IMR-90 (cell line): ENCODE measurements at regions not wholly inside any gene's neighbourhood (a gene's known extent, or its start where the extent isn't known, plus 50 kb on each side); places are given as distances from the start of the nearest gene placed in this dataset.

ENCODE experiments used
- ATAC-seq: fragments of 200-7000 bp; cut with Tn5 transposase; 2 replicates; pipeline ENCODE4 v1.9.1; 2020; ENCODE audit warnings: low read depth, mild to moderate bottlenecking, moderate library complexity
- BruUV-seq: library from RNA; stranded (reverse); fragments of 400-500 nt; replicated peaks from 2 replicates; lab custom pipeline; 2021; lab: Mats Ljungman, UMichigan
- CTCF ChIA-PET: fragments of 300-600 bp; formaldehyde crosslinking; extraction: SDS; loops from one replicate; lab custom pipeline; 2021; ENCODE audit warnings: antibody characterized with exemption; lab: Yijun Ruan, JAX
- POLR2A ChIA-PET: fragments of 300-600 bp; sonication (Branson Sonifier 250); formaldehyde crosslinking; loops from one replicate; lab custom pipeline; 2022; ENCODE audit warnings: antibody characterized with exemption; ENCODE audit not compliant: unreplicated experiment; lab: Charles Lee
- DNase-seq: peaks from one replicate; pipeline ENCODE4 v3.0.0; 2013
- H2AFZ ChIP-seq: replicated peaks from 2 replicates; pipeline ENCODE3; 2013; ENCODE audit warnings: low read length, mild to moderate bottlenecking; ENCODE audit not compliant: poor library complexity
- H2AK5ac ChIP-seq: 2 replicates; pipeline ENCODE4 v1.6.1; 2013; ENCODE audit warnings: low read depth, low read length, inconsistent platforms
- H2AK9ac ChIP-seq: replicated peaks from 2 replicates; pipeline ENCODE3; 2013; ENCODE audit warnings: mild to moderate bottlenecking, low read depth, low read length, moderate library complexity; ENCODE audit not compliant: poor library complexity
- H2BK120ac ChIP-seq: 2 replicates; pipeline ENCODE4 v1.6.1; 2013; ENCODE audit warnings: low read depth, low read length, inconsistent platforms
- H2BK15ac ChIP-seq: 3 replicates; pipeline ENCODE4 v1.6.1; 2013; ENCODE audit warnings: low read depth, low read length, inconsistent platforms
- H2BK20ac ChIP-seq: 2 replicates; pipeline ENCODE4 v1.6.1; 2013; ENCODE audit warnings: low read depth, mild to moderate bottlenecking, inconsistent platforms, low read length, moderate library complexity
- H2BK5ac ChIP-seq: 2 replicates; pipeline ENCODE4 v1.6.1; 2013; ENCODE audit warnings: mild to moderate bottlenecking, low read depth, low read length, inconsistent platforms; ENCODE audit not compliant: poor library complexity, severe bottlenecking
- H3K14ac ChIP-seq: replicated peaks from 2 replicates; pipeline ENCODE4 v1.6.1; 2013; ENCODE audit warnings: low read depth, low read length, inconsistent platforms
- H3K18ac ChIP-seq: 2 replicates; pipeline ENCODE4 v1.6.1; 2013; ENCODE audit warnings: low read depth, low read length, control low read depth
- H3K23ac ChIP-seq: 2 replicates; pipeline ENCODE4 v1.6.1; 2013; ENCODE audit warnings: low read depth, low read length, inconsistent platforms
- H3K27ac ChIP-seq: 2 replicates; pipeline ENCODE4 v1.5.1; 2013; ENCODE audit warnings: mild to moderate bottlenecking, control low read depth, low read length; ENCODE audit not compliant: insufficient read depth
- H3K27me3 ChIP-seq: 2 replicates; pipeline ENCODE4 v1.6.1; 2013; ENCODE audit warnings: low read length; ENCODE audit not compliant: control insufficient read depth, insufficient read depth
- H3K36me3 ChIP-seq: 2 replicates; pipeline ENCODE4 v1.6.1; 2013; ENCODE audit warnings: low read length, mixed read lengths; ENCODE audit not compliant: control insufficient read depth, insufficient read depth
- H3K4ac ChIP-seq: 2 replicates; pipeline ENCODE4 v1.6.1; 2013; ENCODE audit warnings: low read depth, low read length, inconsistent platforms
- H3K4me1 ChIP-seq: 2 replicates; pipeline ENCODE4 v1.6.1; 2013; ENCODE audit warnings: low read length, mixed read lengths; ENCODE audit not compliant: control insufficient read depth, insufficient read depth
- H3K4me2 ChIP-seq: 2 replicates; pipeline ENCODE4 v1.6.1; 2013; ENCODE audit warnings: low read depth, mild to moderate bottlenecking, control low read depth, low read length, moderate library complexity
- H3K4me3 ChIP-seq: 2 replicates; pipeline ENCODE4 v1.5.1; 2013; ENCODE audit warnings: low read depth, mild to moderate bottlenecking, control low read depth, low read length, moderate library complexity; ENCODE audit not compliant: insufficient read depth
- H3K56ac ChIP-seq: 2 replicates; pipeline ENCODE4 v1.6.1; 2013; ENCODE audit warnings: low read length, inconsistent platforms; ENCODE audit not compliant: insufficient read depth; ENCODE audit errors: extremely low read depth
- H3K79me1 ChIP-seq, 2 experiments: 2 replicates each; pipeline ENCODE4 v1.6.1; 2013; ENCODE audit warnings: low read length in 2 of 2, inconsistent platforms in 1 of 2, low read depth in 1 of 2
- H3K9ac ChIP-seq: 2 replicates; pipeline ENCODE4 v1.6.1; 2013; ENCODE audit warnings: low read depth, low read length, control low read depth
- H3K9me1 ChIP-seq: 2 replicates; pipeline ENCODE4 v1.6.1; 2013; ENCODE audit warnings: low read length, inconsistent platforms; ENCODE audit not compliant: insufficient read depth
- H3K9me3 ChIP-seq: 2 replicates; pipeline ENCODE4 v1.6.1; 2013; ENCODE audit warnings: low read length; ENCODE audit not compliant: control insufficient read depth, insufficient read depth
- H4K20me1 ChIP-seq: 2 replicates; pipeline ENCODE4 v1.6.1; 2013; ENCODE audit warnings: low read length, inconsistent platforms; ENCODE audit not compliant: insufficient read depth
- H4K5ac ChIP-seq: 2 replicates; pipeline ENCODE4 v1.6.1; 2013; ENCODE audit warnings: mild to moderate bottlenecking, low read depth, low read length, control low read depth
- H4K8ac ChIP-seq, 2 experiments: 2 replicates each; pipeline ENCODE4 v1.6.1; 2013; ENCODE audit warnings: low read depth in 2 of 2, low read length in 2 of 2, control low read depth in 1 of 2, inconsistent platforms in 1 of 2
- H4K91ac ChIP-seq: 2 replicates; pipeline ENCODE4 v1.6.1; 2013; ENCODE audit warnings: low read depth, low read length, inconsistent platforms; ENCODE audit not compliant: insufficient read depth
- BHLHE40 ChIP-seq: fragments of 150-350 bp; IDR thresholded peaks from 2 replicates; pipeline ENCODE4 v1.6.1; 2016; ENCODE audit warnings: mild to moderate bottlenecking, low read depth, low read length
- CEBPB ChIP-seq: IDR thresholded peaks from 2 replicates; pipeline ENCODE4 v1.6.1; 2012; ENCODE audit warnings: low read depth, low read length, improper control_type of control experiment
- ELK1 ChIP-seq: fragments of 150-350 bp; IDR thresholded peaks from 2 replicates; pipeline ENCODE4 v1.6.1; 2016; ENCODE audit warnings: low read depth, mild to moderate bottlenecking, low read length, moderate library complexity, borderline replicate concordance
- FOS ChIP-seq: fragments of 150-350 bp; IDR thresholded peaks from 2 replicates; pipeline ENCODE4 v1.6.1; 2016; ENCODE audit warnings: low read depth, low read length
- MAZ ChIP-seq: IDR thresholded peaks from 2 replicates; pipeline ENCODE4 v1.6.1; 2012; ENCODE audit warnings: low read depth, mild to moderate bottlenecking, low read length, improper control_type of control experiment, moderate library complexity, borderline replicate concordance
- MXI1 ChIP-seq: IDR thresholded peaks from 2 replicates; pipeline ENCODE4 v1.6.1; 2012; ENCODE audit warnings: low read depth, mild to moderate bottlenecking, low read length, moderate library complexity, borderline replicate concordance
- NFE2L2 ChIP-seq: fragments of 150-350 bp; IDR thresholded peaks from 2 replicates; pipeline ENCODE4 v1.6.1; 2016; ENCODE audit warnings: low read depth, mild to moderate bottlenecking, low read length
- RAD21 ChIP-seq: IDR thresholded peaks from 2 replicates; pipeline ENCODE4 v1.6.1; 2012; ENCODE audit warnings: low read length, improper control_type of control experiment
- WGBS, 2 experiments: methylation state at CpG; one replicate each; pipeline versions ENCODE4 v1.1.5 to v1.1.7; 2013; ENCODE audit warnings: missing lambda C conversion rate in 2 of 2; ENCODE audit not compliant: insufficient read length in 1 of 2; ENCODE audit errors: extremely low coverage in 2 of 2; 5-methylcytosine and 5-hydroxymethylcytosine counted together
- dilution Hi-C: fragments of 300-500 bp; cut with HindIII; formaldehyde crosslinking; loops from one replicate; pipeline ENCODE4 v1.14.3; 2018; ENCODE audit warnings: low sequenced_read_pairs; ENCODE audit not compliant: unreplicated experiment
- in situ Hi-C: fragments of 300-500 bp; cut with MboI; formaldehyde crosslinking; loops from 3 replicates; pipeline ENCODE4 v1.14.3; 2019; ENCODE audit warnings: low sequenced_read_pairs, inconsistent platforms, mixed read lengths
- intact Hi-C: fragments of 100-400 bp; cut with micrococcal nuclease; formaldehyde crosslinking; loops from 2 replicates; pipeline ENCODE4 v1.10.0; 2022
- TF ChIP-seq, protein P1 (sequence below): fragments of 150-350 bp; IDR thresholded peaks from 2 replicates; pipeline ENCODE4 v1.6.1; 2017; ENCODE audit warnings: mild to moderate bottlenecking, antibody characterized with exemption, low read length, low read depth
- TF ChIP-seq, protein P2 (sequence below): conservative IDR thresholded peaks from 2 replicates; pipeline ENCODE4 v1.5.1; 2012; ENCODE audit warnings: mild to moderate bottlenecking, low read depth, low read length, improper control_type of control experiment

DNA sequence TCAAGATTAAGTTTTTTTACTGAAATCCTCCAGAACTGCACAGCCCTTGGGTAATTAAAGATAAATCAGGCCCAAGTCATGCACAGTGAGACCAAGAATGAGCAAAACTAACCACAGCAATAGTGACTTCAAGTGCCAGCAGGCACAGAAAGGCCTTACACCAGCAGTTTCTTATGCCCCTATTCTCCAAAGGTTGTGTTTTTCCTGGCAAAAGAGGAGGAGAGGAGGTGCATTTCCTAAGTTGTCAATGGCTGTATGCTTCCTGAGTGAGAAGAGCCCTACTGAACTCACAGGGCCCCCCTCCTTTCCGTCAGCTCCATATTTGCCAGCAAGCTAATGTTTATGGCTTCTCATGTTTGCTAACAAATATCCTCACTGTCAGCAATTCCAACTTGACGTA is 418.7 kb upstream of the INTU start:
- no peaks in the 10 kb centered on the region for H3K79me1 ChIP-seq
- in situ Hi-C loops, result no loop called here
- H2BK15ac ChIP-seq, result no peak overlapping the region
- no peak overlapping the region for H2BK120ac ChIP-seq
- no TSS peak for BruUV-seq
- CTCF ChIA-PET, result no interaction called here
- H4K91ac ChIP-seq, result no peak overlapping the region
- H3K14ac ChIP-seq, result no peak overlapping the region
- H2AK5ac ChIP-seq, result no peak overlapping the region
- H3K4me3 ChIP-seq, result no peak overlapping the region
- no peak overlapping the region for H4K8ac ChIP-seq
- DNase-seq (no peak), ATAC-seq (no peak)
- H4K5ac ChIP-seq, result no peak overlapping the region
- intact Hi-C loops, result no loop called here
- TF ChIP-seq FOS, result no peak
- no peak for TF ChIP-seq NFE2L2
- TF ChIP-seq, protein P1, sequence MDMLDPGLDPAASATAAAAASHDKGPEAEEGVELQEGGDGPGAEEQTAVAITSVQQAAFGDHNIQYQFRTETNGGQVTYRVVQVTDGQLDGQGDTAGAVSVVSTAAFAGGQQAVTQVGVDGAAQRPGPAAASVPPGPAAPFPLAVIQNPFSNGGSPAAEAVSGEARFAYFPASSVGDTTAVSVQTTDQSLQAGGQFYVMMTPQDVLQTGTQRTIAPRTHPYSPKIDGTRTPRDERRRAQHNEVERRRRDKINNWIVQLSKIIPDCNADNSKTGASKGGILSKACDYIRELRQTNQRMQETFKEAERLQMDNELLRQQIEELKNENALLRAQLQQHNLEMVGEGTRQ, result no peak
- TF ChIP-seq MXI1, result no peak
- TF ChIP-seq MAZ, result no peak
- no peak for TF ChIP-seq ELK1
- TF ChIP-seq BHLHE40, result no peak
- TF ChIP-seq, protein P2, sequence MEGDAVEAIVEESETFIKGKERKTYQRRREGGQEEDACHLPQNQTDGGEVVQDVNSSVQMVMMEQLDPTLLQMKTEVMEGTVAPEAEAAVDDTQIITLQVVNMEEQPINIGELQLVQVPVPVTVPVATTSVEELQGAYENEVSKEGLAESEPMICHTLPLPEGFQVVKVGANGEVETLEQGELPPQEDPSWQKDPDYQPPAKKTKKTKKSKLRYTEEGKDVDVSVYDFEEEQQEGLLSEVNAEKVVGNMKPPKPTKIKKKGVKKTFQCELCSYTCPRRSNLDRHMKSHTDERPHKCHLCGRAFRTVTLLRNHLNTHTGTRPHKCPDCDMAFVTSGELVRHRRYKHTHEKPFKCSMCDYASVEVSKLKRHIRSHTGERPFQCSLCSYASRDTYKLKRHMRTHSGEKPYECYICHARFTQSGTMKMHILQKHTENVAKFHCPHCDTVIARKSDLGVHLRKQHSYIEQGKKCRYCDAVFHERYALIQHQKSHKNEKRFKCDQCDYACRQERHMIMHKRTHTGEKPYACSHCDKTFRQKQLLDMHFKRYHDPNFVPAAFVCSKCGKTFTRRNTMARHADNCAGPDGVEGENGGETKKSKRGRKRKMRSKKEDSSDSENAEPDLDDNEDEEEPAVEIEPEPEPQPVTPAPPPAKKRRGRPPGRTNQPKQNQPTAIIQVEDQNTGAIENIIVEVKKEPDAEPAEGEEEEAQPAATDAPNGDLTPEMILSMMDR, result no peak
- TF ChIP-seq CEBPB, result no peak
- no peak for TF ChIP-seq RAD21
- H3K18ac ChIP-seq, result no peak overlapping the region
- H3K27me3 ChIP-seq, result no peaks in the 10 kb centered on the region
- H3K23ac ChIP-seq, result no peak overlapping the region
- no peak overlapping the region for H3K27ac ChIP-seq
- H2BK20ac ChIP-seq, result no peak overlapping the region
- no peaks in the 10 kb centered on the region for H3K9me3 ChIP-seq
- H3K56ac ChIP-seq, result no peak overlapping the region
- H2BK5ac ChIP-seq, result no peak overlapping the region
- no peak overlapping the region for H3K4ac ChIP-seq
- H3K9me1 ChIP-seq, result no peaks in the 10 kb centered on the region
- dilution Hi-C loops, result no loop called here
- H3K36me3 ChIP-seq, result no peaks in the 10 kb centered on the region
- 0 out of 2 replicates have a peak, but pooled peaks cover 2% of the 10 kb centered on the region for H3K4me1 ChIP-seq
- POLR2A ChIA-PET, result no interaction called here
- no peaks in the 10 kb centered on the region for H4K20me1 ChIP-seq
- no peak overlapping the region for H2AK9ac ChIP-seq
- H3K9ac ChIP-seq, result no peak overlapping the region
- WGBS, 2 experiments, result no CpG with 5 or more reads among the region's 2 CpGs
- no peak overlapping the region for H2AFZ ChIP-seq
- H3K4me2 ChIP-seq, result no peak overlapping the region
